Effector memory CD8-positive, alpha-beta T cell (primary cell): ENCODE measurements at regions not wholly inside any gene's neighbourhood (a gene's known extent, or its start where the extent isn't known, plus 50 kb on each side); places are given as distances from the start of the nearest gene placed in this dataset.

Experiments used
- ATAC-seq: fragments of 150-1000 bp; cut with Tn5 transposase; replicated peaks from 2 replicates; pipeline ENCODE4 v1.10.0; 2021; ENCODE audit warnings: mild to moderate bottlenecking, moderate library complexity
- DNase-seq, 3 experiments: peaks; one replicate each; pipeline ENCODE4 v3.0.0; 2021
- H3K27ac Mint-ChIP-seq, 2 donors: one replicate each; pipeline ENCODE4 v1.8.0; 2022; ENCODE audit warnings: mild to moderate bottlenecking in 2 of 2, mixed read lengths in 2 of 2, moderate library complexity in 2 of 2
- H3K27me3 Mint-ChIP-seq, 2 donors: one replicate each; pipeline ENCODE4 v1.8.0; 2022; ENCODE audit warnings: mixed read lengths in 2 of 2
- H3K36me3 Mint-ChIP-seq: one replicate; pipeline ENCODE4 v1.8.0; 2022; ENCODE audit warnings: mild to moderate bottlenecking, moderate library complexity, mixed read lengths; ENCODE audit not compliant: insufficient read depth
- H3K4me1 Mint-ChIP-seq, 2 donors: one replicate each; pipeline ENCODE4 v1.8.0; 2022; ENCODE audit warnings: low read depth in 2 of 2, mixed read lengths in 2 of 2
- H3K4me3 Mint-ChIP-seq, 2 donors: one replicate each; pipeline ENCODE4 v1.8.0; 2022; ENCODE audit warnings: mild to moderate bottlenecking in 2 of 2, mixed read lengths in 2 of 2, moderate library complexity in 2 of 2
- H3K9me3 Mint-ChIP-seq, 2 donors: one replicate each; pipeline ENCODE4 v1.8.0; 2022; ENCODE audit warnings: mixed read lengths in 2 of 2

GRCh38 chr2:35416391-35417140, 939.0 kb upstream of the CRIM1 start:
- ATAC-seq (no peak), DNase-seq (no peak)
- peaks cover 0 to 1% of the 10 kb centered on the region in 2 donors for H3K9me3 Mint-ChIP-seq
- H3K36me3 Mint-ChIP-seq: no peaks in the 10 kb centered on the region
- H3K27ac Mint-ChIP-seq: no peak overlapping the region
- H3K4me1 Mint-ChIP-seq: no peaks in the 10 kb centered on the region
- H3K27me3 Mint-ChIP-seq: no peaks in the 10 kb centered on the region
- no peak overlapping the region for H3K4me3 Mint-ChIP-seq

DNA sequence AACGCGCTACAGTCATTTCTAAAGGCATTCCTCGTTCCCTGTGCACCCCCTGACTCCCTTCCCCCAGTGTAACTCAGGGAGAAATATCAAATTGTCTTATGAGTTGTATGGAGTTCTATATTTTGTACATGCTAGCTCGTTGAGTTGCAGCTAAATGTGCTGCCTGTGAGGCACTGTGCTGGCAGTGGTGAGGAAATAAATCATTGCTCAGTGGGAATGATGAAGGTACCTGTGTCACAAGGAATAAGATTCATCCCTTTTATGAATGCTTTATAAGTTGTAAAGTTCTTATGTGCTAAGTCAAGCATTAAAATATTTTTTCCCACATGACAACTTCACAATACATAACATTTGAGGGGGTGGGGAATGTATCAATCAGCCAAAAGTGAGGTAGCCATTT, 939.6 kb upstream of the CRIM1 start:
- ATAC-seq (no peak), DNase-seq (no peak)
- peaks cover 0 to 1% of the 10 kb centered on the region in 2 donors for H3K9me3 Mint-ChIP-seq
- H3K4me1 Mint-ChIP-seq: no peaks in the 10 kb centered on the region
- no peak overlapping the region for H3K4me3 Mint-ChIP-seq
- H3K27ac Mint-ChIP-seq: no peak overlapping the region
- H3K36me3 Mint-ChIP-seq: no peaks in the 10 kb centered on the region
- no peaks in the 10 kb centered on the region for H3K27me3 Mint-ChIP-seq

DNA sequence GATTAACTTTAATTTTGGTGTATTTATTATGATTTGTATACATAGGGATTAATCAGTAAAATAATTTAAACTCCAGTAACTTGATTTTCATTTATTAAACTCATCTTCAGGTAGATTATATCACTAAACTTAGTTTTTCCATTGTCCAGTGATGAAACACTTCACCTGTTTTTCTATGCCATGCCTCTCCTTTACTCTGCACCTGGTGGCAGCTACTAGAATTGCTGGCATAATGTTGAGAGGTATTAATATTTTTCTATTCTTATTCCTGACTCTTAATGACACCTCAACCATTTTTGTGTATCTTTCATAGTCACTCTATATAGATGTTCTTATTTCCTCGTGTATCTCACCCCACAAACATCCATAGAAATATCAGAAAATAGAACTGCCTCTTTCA, 940.3 kb upstream of the CRIM1 start:
- Mint-ChIP-seq H3K9me3 (peaks cover 0 to 1% of the 10 kb centered on the region in 2 donors), H3K27ac (no peak overlapping the region), H3K36me3 (no peaks in the 10 kb centered on the region), H3K27me3 (no peaks in the 10 kb centered on the region), H3K4me1 (no peaks in the 10 kb centered on the region), H3K4me3 (no peak overlapping the region)
- ATAC-seq (no peak), DNase-seq (no peak)

- H3K4me1 Mint-ChIP-seq: no peaks in the 10 kb centered on the region
- H3K36me3 Mint-ChIP-seq: no peaks in the 10 kb centered on the region
- ATAC-seq: no peak
- no peak overlapping the region for H3K4me3 Mint-ChIP-seq
- no peak overlapping the region for H3K27ac Mint-ChIP-seq
- DNase-seq: peak in 1 of 3 experiments; percentile 3
- no peaks in the 10 kb centered on the region for H3K27me3 Mint-ChIP-seq
- no peaks in the 10 kb centered on the region for H3K9me3 Mint-ChIP-seq
Observed at GRCh38 chr2:35410431-35411061, 945.0 kb upstream of the CRIM1 start.

GRCh38 chr2:35409762-35410161, 945.8 kb upstream of the CRIM1 start:
- H3K36me3 Mint-ChIP-seq: no peaks in the 10 kb centered on the region
- no peak overlapping the region for H3K27ac Mint-ChIP-seq
- no peaks in the 10 kb centered on the region for H3K27me3 Mint-ChIP-seq
- no peak overlapping the region for H3K4me3 Mint-ChIP-seq
- H3K9me3 Mint-ChIP-seq: no peaks in the 10 kb centered on the region
- no peaks in the 10 kb centered on the region for H3K4me1 Mint-ChIP-seq
- DNase-seq (no peak), ATAC-seq (no peak)

- H3K4me3 Mint-ChIP-seq: no peak overlapping the region
- ATAC-seq (no peak), DNase-seq (no peak)
- H3K27ac Mint-ChIP-seq: no peak overlapping the region
- H3K4me1 Mint-ChIP-seq: no peaks in the 10 kb centered on the region
- no peaks in the 10 kb centered on the region for H3K9me3 Mint-ChIP-seq
- H3K36me3 Mint-ChIP-seq: peaks cover 1% of the 10 kb centered on the region
- H3K27me3 Mint-ChIP-seq: no peaks in the 10 kb centered on the region
Observed at GRCh38 chr2:35408320-35408719, 947.3 kb upstream of the CRIM1 start.

DNA sequence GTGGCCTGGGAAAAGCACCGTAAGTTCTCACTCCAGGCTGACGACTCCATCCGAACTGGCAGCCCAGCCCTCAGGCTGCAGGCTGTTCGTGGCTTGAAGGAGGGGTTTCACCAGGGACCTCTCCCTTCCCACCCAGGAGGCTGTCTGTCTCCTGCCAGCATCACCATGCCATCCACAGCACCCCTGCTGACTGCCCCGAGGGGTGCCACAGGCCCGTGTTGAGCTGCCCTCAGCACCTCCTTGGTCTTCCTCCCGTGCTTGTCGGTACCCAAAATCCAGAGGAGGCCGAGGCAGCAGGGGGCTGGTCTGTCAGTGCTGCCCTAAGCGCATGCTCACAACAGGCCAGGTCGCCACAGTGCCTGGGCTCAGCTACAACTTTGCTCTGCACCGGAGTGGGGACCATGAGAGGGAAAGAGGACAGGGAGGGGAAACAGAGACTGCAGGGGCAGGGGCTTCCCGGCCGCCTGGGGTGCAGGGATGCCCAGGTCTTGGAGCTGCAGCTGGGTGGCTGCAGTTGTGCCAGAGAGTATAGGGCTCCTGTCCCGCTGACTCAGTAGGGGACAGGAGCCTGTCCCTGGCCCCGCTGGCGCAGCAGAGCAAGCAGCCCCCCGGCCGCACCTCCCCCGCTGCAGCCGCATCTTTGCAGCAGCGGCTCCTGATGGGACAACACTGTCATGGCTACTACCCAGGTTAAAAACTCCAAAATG, 963.7 kb upstream of the CRIM1 start:
- Mint-ChIP-seq H3K9me3 (peaks cover 0 to 3% of the 10 kb centered on the region in 2 donors), H3K4me3 (no peak overlapping the region), H3K4me1 (no peaks in the 10 kb centered on the region), H3K27me3 (no peaks in the 10 kb centered on the region), H3K27ac (no peak overlapping the region), H3K36me3 (no peaks in the 10 kb centered on the region)
- no peak for DNase-seq
- ATAC-seq: no peak

DNA sequence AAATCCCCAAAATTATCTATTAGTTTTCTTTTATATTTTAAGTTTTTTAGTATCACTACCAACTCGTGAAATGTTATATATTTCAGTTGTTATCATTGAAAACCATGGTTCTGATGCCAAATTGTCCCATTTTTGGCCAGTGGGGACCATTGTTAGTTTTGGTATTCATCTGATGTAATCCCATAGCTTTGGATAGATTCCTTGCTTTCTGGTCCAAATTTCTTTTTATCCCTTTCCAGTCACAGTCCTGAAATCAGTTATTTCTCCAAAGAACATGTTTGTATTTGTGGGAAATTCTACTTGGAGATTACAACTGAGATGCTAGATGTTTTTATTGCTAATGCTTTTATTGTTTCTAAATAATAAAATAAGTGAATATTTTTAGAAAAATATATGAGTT, 976.8 kb upstream of the CRIM1 start:
- Mint-ChIP-seq H3K27me3 (no peaks in the 10 kb centered on the region), H3K4me3 (no peak overlapping the region), H3K36me3 (no peaks in the 10 kb centered on the region), H3K9me3 (no peaks in the 10 kb centered on the region), H3K27ac (no peak overlapping the region), H3K4me1 (no peaks in the 10 kb centered on the region)
- no peak for ATAC-seq
- DNase-seq: no peak

DNA sequence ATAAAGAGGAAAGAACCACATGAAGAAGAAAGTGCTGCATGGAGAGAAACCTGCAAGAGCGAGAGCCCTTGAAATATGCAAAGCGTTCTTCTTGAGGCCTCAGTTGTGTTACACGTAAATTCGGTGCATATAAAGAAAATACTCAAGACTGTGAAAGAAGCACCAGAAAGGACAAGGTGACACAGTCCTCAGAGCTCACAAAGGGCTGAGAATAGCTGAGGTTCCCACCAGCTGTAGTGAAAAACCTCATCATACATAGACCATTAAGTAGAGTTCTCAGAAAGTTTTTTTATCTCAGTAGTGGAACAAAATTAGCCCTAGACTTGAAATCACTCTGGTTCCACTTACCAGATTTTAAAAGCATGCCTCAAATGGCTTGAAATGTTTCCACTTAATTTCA, 980.7 kb upstream of the CRIM1 start:
- H3K4me1 Mint-ChIP-seq: no peaks in the 10 kb centered on the region
- no peaks in the 10 kb centered on the region for H3K27me3 Mint-ChIP-seq
- ATAC-seq (no peak), DNase-seq (no peak)
- H3K27ac Mint-ChIP-seq: no peak overlapping the region
- H3K4me3 Mint-ChIP-seq: no peak overlapping the region
- H3K36me3 Mint-ChIP-seq: no peaks in the 10 kb centered on the region
- H3K9me3 Mint-ChIP-seq: peaks cover 0 to 1% of the 10 kb centered on the region in 2 donors

DNA sequence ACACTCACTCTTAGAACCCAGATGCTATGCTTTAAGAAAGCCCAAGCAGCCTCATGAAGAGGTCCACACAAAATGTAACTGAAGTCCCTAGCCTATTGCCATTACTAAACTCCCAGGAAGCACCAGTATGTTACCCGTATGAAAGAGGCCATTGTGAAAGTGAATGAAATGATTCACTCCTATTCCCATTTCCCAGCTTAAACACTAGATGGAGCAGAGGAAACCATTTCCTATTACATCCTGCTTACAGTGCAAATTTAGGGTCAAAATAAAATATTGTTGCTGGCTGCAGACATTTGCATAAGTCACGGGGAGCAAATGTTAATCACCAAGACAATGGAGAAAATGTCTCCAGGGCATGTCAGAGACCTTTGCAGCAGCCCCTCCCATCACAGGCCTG, 989.7 kb upstream of the CRIM1 start:
- Mint-ChIP-seq H3K27ac (no peak overlapping the region), H3K9me3 (peaks cover 4 to 11% of the 10 kb centered on the region in 2 donors)

DNA sequence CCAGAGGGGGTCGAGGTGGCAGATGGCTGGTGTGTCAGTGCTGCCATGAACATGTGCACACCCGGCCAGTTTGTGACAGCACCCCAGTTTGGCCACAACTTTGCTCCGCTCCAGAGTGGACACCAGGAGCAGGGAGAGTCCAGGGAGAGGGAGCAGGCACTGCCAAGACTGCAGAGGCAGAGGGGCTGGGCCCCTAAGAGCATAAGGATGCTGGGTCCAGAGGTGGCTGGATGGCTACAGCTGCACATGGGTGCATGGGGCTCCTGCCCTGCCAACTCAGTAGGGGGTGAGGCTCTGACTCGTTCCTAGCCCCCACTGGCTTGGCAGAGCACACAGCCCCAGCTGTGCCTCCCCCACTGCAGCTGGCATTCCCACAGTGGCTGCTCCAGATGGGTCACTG, 999.2 kb upstream of the CRIM1 start:
- no peak overlapping the region for H3K27ac Mint-ChIP-seq
- ATAC-seq: no peak
- no peaks in the 10 kb centered on the region for H3K36me3 Mint-ChIP-seq
- DNase-seq: no peak
- H3K27me3 Mint-ChIP-seq: no peaks in the 10 kb centered on the region
- H3K4me1 Mint-ChIP-seq: no peaks in the 10 kb centered on the region
- H3K9me3 Mint-ChIP-seq: peaks cover 0 to 7% of the 10 kb centered on the region in 2 donors
- no peak overlapping the region for H3K4me3 Mint-ChIP-seq

More for the DNA sequence above, 989.7 kb upstream of the CRIM1 start:
- ATAC-seq (no peak), DNase-seq (no peak)
- Mint-ChIP-seq H3K27me3 (no peaks in the 10 kb centered on the region), H3K4me1 (no peaks in the 10 kb centered on the region), H3K4me3 (no peak overlapping the region), H3K36me3 (no peaks in the 10 kb centered on the region)

GRCh38 chr2:35355056-35355455, 1000.5 kb upstream of the CRIM1 start:
- no peak overlapping the region for H3K4me3 Mint-ChIP-seq
- no peak overlapping the region for H3K27ac Mint-ChIP-seq

DNA sequence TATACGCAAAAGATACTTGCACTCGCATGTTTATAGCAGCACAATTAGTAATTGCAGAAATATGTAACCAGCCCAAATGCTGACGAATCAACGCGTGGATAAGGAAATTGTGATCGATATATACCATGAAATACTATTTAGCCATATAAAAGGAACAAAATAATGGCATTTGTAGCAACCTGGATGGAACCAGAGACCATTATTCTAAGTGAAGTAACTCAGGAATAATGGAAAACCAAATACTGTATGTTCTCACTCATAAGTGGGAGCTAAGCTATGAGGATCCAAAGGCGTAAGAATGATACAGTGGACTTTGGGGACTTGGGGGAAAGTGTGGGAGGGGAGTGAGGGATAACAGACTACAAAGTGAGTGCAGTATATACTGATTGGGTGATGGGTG, 1008.0 kb upstream of the CRIM1 start:
- H3K9me3 Mint-ChIP-seq: peaks cover 0 to 2% of the 10 kb centered on the region in 2 donors
- H3K4me1 Mint-ChIP-seq: no peaks in the 10 kb centered on the region
- no peaks in the 10 kb centered on the region for H3K36me3 Mint-ChIP-seq
- H3K27me3 Mint-ChIP-seq: no peaks in the 10 kb centered on the region
- H3K27ac Mint-ChIP-seq: no peak overlapping the region
- ATAC-seq (no peak), DNase-seq (no peak)
- H3K4me3 Mint-ChIP-seq: no peak overlapping the region

More at GRCh38 chr2:35355056-35355455, 1000.5 kb upstream of the CRIM1 start:
- H3K9me3 Mint-ChIP-seq: peaks cover 0 to 7% of the 10 kb centered on the region in 2 donors
- H3K4me1 Mint-ChIP-seq: no peaks in the 10 kb centered on the region
- no peaks in the 10 kb centered on the region for H3K36me3 Mint-ChIP-seq
- ATAC-seq: no peak
- DNase-seq: no peak
- no peaks in the 10 kb centered on the region for H3K27me3 Mint-ChIP-seq

DNA sequence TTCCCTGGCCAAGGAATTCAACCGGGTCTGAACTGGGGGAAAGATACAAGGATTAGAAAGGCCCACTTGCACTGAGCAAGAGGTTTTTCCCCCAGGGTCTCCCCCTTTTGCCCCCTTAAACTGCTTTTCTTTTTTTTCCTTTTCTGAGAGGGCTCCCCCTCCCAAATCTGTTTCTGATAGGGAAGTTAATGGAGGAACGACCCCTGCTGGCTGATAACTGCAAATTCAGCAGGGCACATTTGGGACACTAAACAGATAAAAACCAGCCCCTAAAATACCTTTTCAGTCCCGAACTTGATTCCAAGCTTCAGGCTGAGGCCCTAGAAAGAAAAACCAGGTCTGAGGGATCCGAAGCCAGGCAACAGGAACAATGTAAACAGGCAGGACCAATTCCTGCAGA, 1012.4 kb upstream of the CRIM1 start:
- Mint-ChIP-seq H3K9me3 (peaks cover 0 to 2% of the 10 kb centered on the region in 2 donors), H3K4me1 (no peaks in the 10 kb centered on the region), H3K27ac (no peak overlapping the region), H3K4me3 (no peak overlapping the region), H3K36me3 (peaks cover 3% of the 10 kb centered on the region), H3K27me3 (no peaks in the 10 kb centered on the region)
- no peak for ATAC-seq
- DNase-seq: no peak
